Naive thymus-derived CD4-positive, alpha-beta T cell (primary cell): ENCODE measurements at regions not wholly inside any gene's neighbourhood (a gene's known extent, or its start where the extent isn't known, plus 50 kb on each side); places are given as distances from the start of the nearest gene placed in this dataset.

ENCODE experiments used
- ATAC-seq: fragments of 150-1000 bp; cut with Tn5 transposase; 2 replicates; pipeline ENCODE4 v1.10.0; 2021; ENCODE audit warnings: mild to moderate bottlenecking, moderate library complexity
- CTCF ChIA-PET: fragments of 350-600 bp; sonication (Branson Sonifier 250); formaldehyde crosslinking; loops from one replicate; lab custom pipeline; 2021; ENCODE audit warnings: antibody characterized with exemption; lab: Charles Lee
- POLR2A ChIA-PET: fragments of 350-600 bp; sonication (Branson Sonifier 250); formaldehyde crosslinking; loops from one replicate; lab custom pipeline; 2021; ENCODE audit warnings: antibody characterized with exemption, inconsistent platforms; lab: Charles Lee
- DNase-seq, 9 donors: peaks; one replicate each; pipeline versions ENCODE4 v3.0.0 to v3.0.0-alpha.2; 2020 to 2022; ENCODE audit warnings: mixed read lengths in 1 of 9
- H3K27ac ChIP-seq: one replicate; pipeline ENCODE4 v1.7.0; 2013; ENCODE audit warnings: mild to moderate bottlenecking, low read depth, low read length, moderate library complexity
- H3K27me3 ChIP-seq, 2 donors: one replicate each; pipeline ENCODE4 v1.7.0; 2013; ENCODE audit warnings: low read length in 2 of 2, mild to moderate bottlenecking in 2 of 2, moderate library complexity in 2 of 2; ENCODE audit not compliant: control insufficient read depth in 2 of 2, insufficient read depth in 2 of 2
- H3K36me3 ChIP-seq, 3 experiments: 1 replicate in 2 of 3; 2 replicates in 1 of 3; pipeline ENCODE4 v1.7.0; 2013; ENCODE audit warnings: low read length in 3 of 3, mild to moderate bottlenecking in 3 of 3, moderate library complexity in 1 of 3; ENCODE audit not compliant: insufficient read depth in 3 of 3, control insufficient read depth in 2 of 3
- H3K4me1 ChIP-seq, 2 donors: one replicate each; pipeline ENCODE4 v1.7.0; 2013; ENCODE audit warnings: low read length in 2 of 2, mild to moderate bottlenecking in 2 of 2, moderate library complexity in 1 of 2; ENCODE audit not compliant: control insufficient read depth in 2 of 2, insufficient read depth in 2 of 2
- H3K4me3 ChIP-seq: 2 replicates; pipeline ENCODE4 v1.7.0; 2013; ENCODE audit warnings: mild to moderate bottlenecking, low read length
- H3K9me3 ChIP-seq, 3 experiments: 1 replicate in 2 of 3; 2 replicates in 1 of 3; pipeline ENCODE4 v1.7.0; 2013; ENCODE audit warnings: low read length in 3 of 3; ENCODE audit not compliant: control insufficient read depth in 2 of 3
- H3K27ac Mint-ChIP-seq, 9 donors: one replicate each; pipeline ENCODE4 v1.8.0; 2020 to 2022; ENCODE audit warnings: mixed read lengths in 9 of 9, mild to moderate bottlenecking in 8 of 9, moderate library complexity in 5 of 9, inconsistent platforms in 2 of 9
- H3K27me3 Mint-ChIP-seq, 5 donors: one replicate each; pipeline ENCODE4 v1.8.0; 2021 to 2022; ENCODE audit warnings: mixed read lengths in 5 of 5, mild to moderate bottlenecking in 1 of 5
- H3K36me3 Mint-ChIP-seq, 5 donors: one replicate each; pipeline ENCODE4 v1.8.0; 2020 to 2022; ENCODE audit warnings: mixed read lengths in 5 of 5, mild to moderate bottlenecking in 3 of 5, inconsistent platforms in 1 of 5
- H3K4me1 Mint-ChIP-seq, 7 donors: one replicate each; pipeline ENCODE4 v1.8.0; 2020 to 2022; ENCODE audit warnings: mixed read lengths in 7 of 7, mild to moderate bottlenecking in 3 of 7, inconsistent platforms in 1 of 7
- H3K4me3 Mint-ChIP-seq, 10 donors: one replicate each; pipeline ENCODE4 v1.8.0; 2020 to 2022; ENCODE audit warnings: mild to moderate bottlenecking in 10 of 10, mixed read lengths in 10 of 10, moderate library complexity in 6 of 10, inconsistent platforms in 2 of 10
- H3K9me3 Mint-ChIP-seq, 11 donors: one replicate each; pipeline ENCODE4 v1.8.0; 2020 to 2022; ENCODE audit warnings: mixed read lengths in 11 of 11, mild to moderate bottlenecking in 4 of 11, inconsistent platforms in 1 of 11, moderate library complexity in 1 of 11
- intact Hi-C, 2 donors: fragments of 100-400 bp; cut with micrococcal nuclease; formaldehyde crosslinking; loops; one replicate each; pipeline ENCODE4 v1.15.1; 2023

GRCh38 chr18:39692367-39693015 is 2126.9 kb upstream of the CELF4 start:
- H3K9me3 Mint-ChIP-seq: peaks cover 0 to 15% (median 0%) of the 10 kb centered on the region in 11 donors
- H3K4me1 Mint-ChIP-seq: no peaks in the 10 kb centered on the region
- ChIA-PET POLR2A (no interaction called here), CTCF (no interaction called here)
- ATAC-seq (no peak), DNase-seq (no peak)
- Histone ChIP-seq H3K4me1 (no peaks in the 10 kb centered on the region), H3K27ac (no peak overlapping the region), H3K36me3 (no peaks in the 10 kb centered on the region), H3K27me3 (no peaks in the 10 kb centered on the region), H3K4me3 (no peak overlapping the region), H3K9me3 (no peaks in the 10 kb centered on the region)
- no peak overlapping the region for H3K27ac Mint-ChIP-seq
- H3K4me3 Mint-ChIP-seq: no peak overlapping the region
- no peaks in the 10 kb centered on the region for H3K36me3 Mint-ChIP-seq
- intact Hi-C loops: no loop called here
- H3K27me3 Mint-ChIP-seq: no peaks in the 10 kb centered on the region

GRCh38 chr18:39685303-39685902 is 2119.8 kb upstream of the CELF4 start:
- peaks cover 0 to 7% (median 0%) of the 10 kb centered on the region in 5 donors for H3K36me3 Mint-ChIP-seq
- no peak for DNase-seq
- Histone ChIP-seq H3K27me3 (no peaks in the 10 kb centered on the region), H3K4me1 (no peaks in the 10 kb centered on the region), H3K4me3 (no peak overlapping the region), H3K27ac (no peak overlapping the region), H3K36me3 (no peaks in the 10 kb centered on the region), H3K9me3 (no peaks in the 10 kb centered on the region)
- H3K9me3 Mint-ChIP-seq: peaks cover 0 to 8% (median 1%) of the 10 kb centered on the region in 11 donors
- no peak overlapping the region for H3K4me3 Mint-ChIP-seq
- no peaks in the 10 kb centered on the region for H3K4me1 Mint-ChIP-seq
- no peak overlapping the region for H3K27ac Mint-ChIP-seq
- H3K27me3 Mint-ChIP-seq: no peaks in the 10 kb centered on the region
- ATAC-seq: no peak
- ChIA-PET CTCF (no interaction called here), POLR2A (no interaction called here)
- intact Hi-C loops: no loop called here

- CTCF ChIA-PET: no interaction called here
- DNase-seq (no peak), ATAC-seq (no peak)
- no peak overlapping the region for H3K4me3 ChIP-seq
- Mint-ChIP-seq H3K9me3 (peaks cover 0 to 11% (median 1%) of the 10 kb centered on the region in 11 donors), H3K4me3 (no peak overlapping the region), H3K27ac (no peak overlapping the region), H3K27me3 (peaks cover 0 to 4% (median 0%) of the 10 kb centered on the region in 5 donors), H3K4me1 (peaks cover 0 to 2% (median 0%) of the 10 kb centered on the region in 7 donors), H3K36me3 (peaks cover 0 to 7% (median 0%) of the 10 kb centered on the region in 5 donors)
- intact Hi-C loops: no loop called here
- POLR2A ChIA-PET: no interaction called here
- H3K27me3 ChIP-seq: no peaks in the 10 kb centered on the region
- H3K4me1 ChIP-seq: no peaks in the 10 kb centered on the region
- H3K36me3 ChIP-seq: no peaks in the 10 kb centered on the region
- no peaks in the 10 kb centered on the region for H3K9me3 ChIP-seq
- H3K27ac ChIP-seq: no peak overlapping the region
Measured at GRCh38 chr18:39681061-39681460, 2115.5 kb upstream of the CELF4 start.

GRCh38 chr18:39675906-39676305 is 2110.3 kb upstream of the CELF4 start:
- Histone ChIP-seq H3K36me3 (no peaks in the 10 kb centered on the region), H3K4me1 (no peaks in the 10 kb centered on the region), H3K27me3 (no peaks in the 10 kb centered on the region), H3K4me3 (no peak overlapping the region), H3K27ac (no peak overlapping the region), H3K9me3 (no peaks in the 10 kb centered on the region)
- no peak overlapping the region for H3K4me3 Mint-ChIP-seq
- intact Hi-C loops: no loop called here
- peaks cover 0 to 11% (median 0%) of the 10 kb centered on the region in 11 donors for H3K9me3 Mint-ChIP-seq
- H3K36me3 Mint-ChIP-seq: no peaks in the 10 kb centered on the region
- DNase-seq (no peak), ATAC-seq (no peak)
- peaks cover 0 to 4% (median 0%) of the 10 kb centered on the region in 5 donors for H3K27me3 Mint-ChIP-seq
- H3K4me1 Mint-ChIP-seq: peaks cover 0 to 2% (median 0%) of the 10 kb centered on the region in 7 donors
- POLR2A ChIA-PET: no interaction called here
- no peak overlapping the region for H3K27ac Mint-ChIP-seq
- CTCF ChIA-PET: no interaction called here

- Histone ChIP-seq H3K9me3 (no peaks in the 10 kb centered on the region), H3K27ac (no peak overlapping the region), H3K4me1 (no peaks in the 10 kb centered on the region), H3K27me3 (no peaks in the 10 kb centered on the region), H3K36me3 (no peaks in the 10 kb centered on the region), H3K4me3 (no peak overlapping the region)
- ATAC-seq (no peak), DNase-seq (no peak)
- Mint-ChIP-seq H3K36me3 (no peaks in the 10 kb centered on the region), H3K4me1 (peaks cover 0 to 2% (median 0%) of the 10 kb centered on the region in 7 donors), H3K4me3 (no peak overlapping the region), H3K9me3 (peaks cover 0 to 11% (median 0%) of the 10 kb centered on the region in 11 donors), H3K27ac (no peak overlapping the region), H3K27me3 (peaks cover 0 to 4% (median 0%) of the 10 kb centered on the region in 5 donors)
- intact Hi-C loops: no loop called here
- ChIA-PET POLR2A (no interaction called here), CTCF (no interaction called here)
Measured at GRCh38 chr18:39675368-39675767, 2109.8 kb upstream of the CELF4 start.

GRCh38 chr18:39672171-39672570 is 2106.6 kb upstream of the CELF4 start:
- H3K36me3 Mint-ChIP-seq: no peaks in the 10 kb centered on the region
- ChIA-PET POLR2A (no interaction called here), CTCF (no interaction called here)
- DNase-seq (no peak), ATAC-seq (no peak)
- Histone ChIP-seq H3K27ac (no peak overlapping the region), H3K9me3 (no peaks in the 10 kb centered on the region), H3K36me3 (no peaks in the 10 kb centered on the region), H3K27me3 (no peaks in the 10 kb centered on the region), H3K4me3 (no peak overlapping the region), H3K4me1 (no peaks in the 10 kb centered on the region)
- H3K27ac Mint-ChIP-seq: no peak overlapping the region
- intact Hi-C loops: no loop called here
- H3K9me3 Mint-ChIP-seq: peaks cover 0 to 9% (median 2%) of the 10 kb centered on the region in 11 donors
- H3K4me1 Mint-ChIP-seq: peaks cover 0 to 5% (median 0%) of the 10 kb centered on the region in 7 donors
- no peak overlapping the region for H3K4me3 Mint-ChIP-seq
- H3K27me3 Mint-ChIP-seq: no peaks in the 10 kb centered on the region

DNA sequence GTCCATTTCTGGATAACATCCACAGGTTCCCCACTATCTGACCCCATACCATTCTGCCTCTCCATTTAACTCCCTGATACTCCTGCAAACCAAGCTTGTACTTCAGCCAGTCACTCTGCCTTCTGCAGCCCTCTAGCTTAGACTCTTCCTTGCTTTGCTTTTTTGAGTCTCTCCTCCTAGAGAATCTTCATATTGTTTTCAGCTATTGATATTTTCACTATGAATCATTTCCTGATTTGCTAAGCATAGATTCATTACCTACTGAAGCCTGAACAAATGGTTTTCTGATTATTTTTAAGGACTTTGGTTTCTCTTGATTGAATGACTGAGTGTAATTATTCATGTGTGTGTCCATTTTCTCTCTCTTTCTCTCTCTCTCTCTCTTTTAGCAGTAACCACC is 2102.3 kb upstream of the CELF4 start:
- H3K27me3 Mint-ChIP-seq: no peaks in the 10 kb centered on the region
- no peaks in the 10 kb centered on the region for H3K4me1 ChIP-seq
- peaks cover 0 to 25% (median under 1%) of the 10 kb centered on the region in 11 donors for H3K9me3 Mint-ChIP-seq
- H3K36me3 ChIP-seq: no peaks in the 10 kb centered on the region
- H3K4me3 Mint-ChIP-seq: no peak overlapping the region
- no peaks in the 10 kb centered on the region for H3K9me3 ChIP-seq
- ChIA-PET CTCF (no interaction called here), POLR2A (no interaction called here)
- intact Hi-C loops: no loop called here
- H3K27ac Mint-ChIP-seq: no peak overlapping the region
- DNase-seq (no peak), ATAC-seq (no peak)
- no peaks in the 10 kb centered on the region for H3K27me3 ChIP-seq
- H3K4me3 ChIP-seq: no peak overlapping the region
- peaks cover 0 to 5% (median 0%) of the 10 kb centered on the region in 7 donors for H3K4me1 Mint-ChIP-seq
- H3K27ac ChIP-seq: no peak overlapping the region
- no peaks in the 10 kb centered on the region for H3K36me3 Mint-ChIP-seq
